ENCODE measurements at regions not wholly inside any gene's neighbourhood (a gene's known extent, or its start where the extent isn't known, plus 50 kb on each side); places are given as distances from the start of the nearest gene placed in this dataset.

- TF ChIP-seq CTCF (IDR thresholded peaks at IDR 0.05; ENCODE audit: insufficient read depth, low read depth, low read length) (no peak), EZH2 (IDR thresholded peaks at IDR 0.05; ENCODE audit: insufficient read depth, low read length) (no peak)
These were observed 82.5 kb downstream of the TRIM27 start for GRCh38 chr6:28841290-28841689.
